Astrocyte (in vitro differentiated cells and primary cell): ENCODE measurements at regions not wholly inside any gene's neighbourhood (a gene's known extent, or its start where the extent isn't known, plus 50 kb on each side); places are given as distances from the start of the nearest gene placed in this dataset.
A peak's percentile ranks its signal among the peaks of the same experiment; 100 is the strongest.

Source experiments
- DNase-seq: peaks from one replicate; pipeline ENCODE4 v3.0.0-alpha.2; 2010; ENCODE audit warnings: low read depth
- FAIRE-seq: peaks from 2 replicates; lab custom pipeline; 2011; peaks lifted over from hg19 to GRCh38; lab: Jason Lieb, UNC
- H2AFZ ChIP-seq: 2 replicates; pipeline ENCODE4 v1.6.0; 2012; ENCODE audit warnings: low read depth, low read length, inconsistent platforms
- H3K27ac ChIP-seq: 2 replicates; pipeline ENCODE4 v1.5.1; 2011; ENCODE audit warnings: low read depth, low read length, inconsistent platforms
- H3K27me3 ChIP-seq: 2 replicates; pipeline ENCODE4 v1.6.0; 2011; ENCODE audit warnings: low read length, inconsistent platforms; ENCODE audit not compliant: insufficient read depth
- H3K36me3 ChIP-seq: 2 replicates; pipeline ENCODE4 v1.5.1; 2011; ENCODE audit warnings: low read length, inconsistent platforms; ENCODE audit not compliant: insufficient read depth
- H3K4me1 ChIP-seq: 2 replicates; pipeline ENCODE4 v1.5.1; 2011; ENCODE audit warnings: low read length, inconsistent platforms; ENCODE audit not compliant: insufficient read depth
- H3K4me2 ChIP-seq: 2 replicates; pipeline ENCODE4 v1.6.0; 2012; ENCODE audit warnings: low read length, inconsistent platforms
- H3K4me3 ChIP-seq: 2 replicates; pipeline ENCODE4 v1.5.1; 2011; ENCODE audit warnings: low read depth, mild to moderate bottlenecking, low read length, inconsistent platforms; ENCODE audit not compliant: insufficient read depth
- H3K79me2 ChIP-seq: 2 replicates; pipeline ENCODE4 v1.6.0; 2012; ENCODE audit warnings: mild to moderate bottlenecking, low read length, inconsistent platforms; ENCODE audit not compliant: insufficient read depth
- H3K9ac ChIP-seq: 2 replicates; pipeline ENCODE4 v1.6.0; 2012; ENCODE audit warnings: mild to moderate bottlenecking, low read length, inconsistent platforms
- H3K9me3 ChIP-seq: 2 replicates; pipeline ENCODE4 v1.5.1; 2012; ENCODE audit warnings: low read depth, mild to moderate bottlenecking, low read length, inconsistent platforms; ENCODE audit not compliant: insufficient read depth
- H4K20me1 ChIP-seq: 2 replicates; pipeline ENCODE4 v1.6.0; 2012; ENCODE audit warnings: low read length, inconsistent platforms; ENCODE audit not compliant: insufficient read depth
- H3K27ac Mint-ChIP-seq: one replicate; pipeline ENCODE4 v1.8.0; 2021; ENCODE audit warnings: mild to moderate bottlenecking, mixed read lengths; ENCODE audit not compliant: unreplicated experiment
- H3K27me3 Mint-ChIP-seq: one replicate; pipeline ENCODE4 v1.8.0; 2021; ENCODE audit warnings: low read depth, mixed read lengths; ENCODE audit not compliant: unreplicated experiment
- H3K36me3 Mint-ChIP-seq: one replicate; pipeline ENCODE4 v1.8.0; 2021; ENCODE audit warnings: low read depth, mixed read lengths; ENCODE audit not compliant: unreplicated experiment
- H3K4me1 Mint-ChIP-seq: one replicate; pipeline ENCODE4 v1.8.0; 2021; ENCODE audit warnings: low read depth, mixed read lengths; ENCODE audit not compliant: unreplicated experiment
- H3K4me3 Mint-ChIP-seq: one replicate; pipeline ENCODE4 v1.8.0; 2021; ENCODE audit warnings: mild to moderate bottlenecking, moderate library complexity, mixed read lengths; ENCODE audit not compliant: unreplicated experiment
- H3K9me3 Mint-ChIP-seq: one replicate; pipeline ENCODE4 v1.8.0; 2021; ENCODE audit warnings: mild to moderate bottlenecking, mixed read lengths; ENCODE audit not compliant: unreplicated experiment
- CTCF ChIP-seq: IDR thresholded peaks from 2 replicates; pipeline ENCODE4 v1.5.1; 2011; ENCODE audit warnings: low read depth, mild to moderate bottlenecking, inconsistent platforms, low read length, moderate library complexity; ENCODE audit not compliant: insufficient read depth
- EZH2 ChIP-seq: IDR thresholded peaks from 2 replicates; pipeline ENCODE4 v1.6.1; 2012; ENCODE audit warnings: mild to moderate bottlenecking, low read length, inconsistent platforms; ENCODE audit not compliant: insufficient read depth

- H3K27ac ChIP-seq = no peak overlapping the region
- FAIRE-seq = no peak
- Mint-ChIP-seq H3K9me3 (no peaks in the 10 kb centered on the region), H3K4me1 (peaks cover 31% of the 10 kb centered on the region), H3K27me3 (no peaks in the 10 kb centered on the region), H3K36me3 (peaks cover 1% of the 10 kb centered on the region), H3K4me3 (no peak overlapping the region), H3K27ac (no peak overlapping the region)
- H3K4me1 ChIP-seq = peaks cover 19% of the 10 kb centered on the region
- no peak overlapping the region for H3K4me2 ChIP-seq
- H3K27me3 ChIP-seq = no peaks in the 10 kb centered on the region
- TF ChIP-seq EZH2 = no peak
- no peak for DNase-seq
- H3K9me3 ChIP-seq = no peaks in the 10 kb centered on the region
- no peak overlapping the region for H3K4me3 ChIP-seq
- no peaks in the 10 kb centered on the region for H3K79me2 ChIP-seq
- no peaks in the 10 kb centered on the region for H4K20me1 ChIP-seq
- no peak overlapping the region for H3K9ac ChIP-seq
- no peaks in the 10 kb centered on the region for H3K36me3 ChIP-seq
- H2AFZ ChIP-seq = no peak overlapping the region
Observed at GRCh38 chr12:75756111-75756510, 244.7 kb upstream of the KRR1 start.

- Histone ChIP-seq H3K79me2 (no peaks in the 10 kb centered on the region), H3K27ac (no peak overlapping the region), H3K4me3 (no peak overlapping the region), H3K36me3 (no peaks in the 10 kb centered on the region), H3K4me1 (peaks cover 17% of the 10 kb centered on the region), H3K27me3 (no peaks in the 10 kb centered on the region), H4K20me1 (no peaks in the 10 kb centered on the region), H3K9me3 (no peaks in the 10 kb centered on the region), H2AFZ (no peak overlapping the region), H3K4me2 (no peak overlapping the region), H3K9ac (no peak overlapping the region)
- TF ChIP-seq CTCF (no peak), EZH2 (no peak)
- peaks cover 1% of the 10 kb centered on the region for H3K36me3 Mint-ChIP-seq
- no peak overlapping the region for H3K4me3 Mint-ChIP-seq
- no peaks in the 10 kb centered on the region for H3K27me3 Mint-ChIP-seq
- FAIRE-seq (peak; percentile 43), DNase-seq (peak; percentile 56)
- H3K9me3 Mint-ChIP-seq = no peaks in the 10 kb centered on the region
- H3K4me1 Mint-ChIP-seq = peaks cover 30% of the 10 kb centered on the region
- H3K27ac Mint-ChIP-seq = peak overlapping the region; percentile 20
Observed at GRCh38 chr12:75754698-75755097, 243.3 kb upstream of the KRR1 start.

GRCh38 chr12:75754141-75754540, 242.7 kb upstream of the KRR1 start:
- no peak for TF ChIP-seq CTCF
- TF ChIP-seq EZH2 = no peak
- H3K36me3 Mint-ChIP-seq = peaks cover 1% of the 10 kb centered on the region
- H3K27me3 ChIP-seq = no peaks in the 10 kb centered on the region

More at GRCh38 chr12:75754141-75754540, 242.7 kb upstream of the KRR1 start:
- no peaks in the 10 kb centered on the region for H3K9me3 Mint-ChIP-seq
- H3K4me3 Mint-ChIP-seq = no peak overlapping the region
- H3K4me3 ChIP-seq = no peak overlapping the region
- FAIRE-seq = peak; percentile 45
- H3K27me3 Mint-ChIP-seq = no peaks in the 10 kb centered on the region
- DNase-seq = no peak
- H2AFZ ChIP-seq = no peak overlapping the region
- H4K20me1 ChIP-seq = no peaks in the 10 kb centered on the region
- no peak overlapping the region for H3K4me2 ChIP-seq
- no peak overlapping the region for H3K27ac ChIP-seq
- H3K9ac ChIP-seq = no peak overlapping the region
- H3K9me3 ChIP-seq = no peaks in the 10 kb centered on the region
- no peaks in the 10 kb centered on the region for H3K79me2 ChIP-seq
- peaks cover 17% of the 10 kb centered on the region for H3K4me1 ChIP-seq
- no peaks in the 10 kb centered on the region for H3K36me3 ChIP-seq
- H3K4me1 Mint-ChIP-seq = peaks cover 26% of the 10 kb centered on the region
- H3K27ac Mint-ChIP-seq = no peak overlapping the region
